ENCODE measurements at regions not wholly inside any gene's neighbourhood (a gene's known extent, or its start where the extent isn't known, plus 50 kb on each side); places are given as distances from the start of the nearest gene placed in this dataset.

GRCh38 chr4:33606951-33607350 is 2637.4 kb downstream of the ARAP2 start:
- no peak for TF ChIP-seq CTCF (IDR thresholded peaks at IDR 0.05)
- no peaks in the 10 kb centered on the region for H3K79me2 ChIP-seq
- H2AFZ ChIP-seq: no peak overlapping the region
- no peak overlapping the region for H3K27ac ChIP-seq
- no peaks in the 10 kb centered on the region for H3K4me1 ChIP-seq
- H3K4me2 ChIP-seq (ENCODE audit: low read length): no peak overlapping the region
- H3K9me3 ChIP-seq (ENCODE audit: control insufficient read depth, low read length): no peaks in the 10 kb centered on the region
- no peaks in the 10 kb centered on the region for H3K27me3 ChIP-seq (ENCODE audit: control insufficient read depth, insufficient read depth, low read length)
- no peak overlapping the region for H3K4me3 ChIP-seq (ENCODE audit: low read depth, low read length)
- H3K9ac ChIP-seq: no peak overlapping the region
- H3K36me3 ChIP-seq (ENCODE audit: control insufficient read depth, insufficient read depth, low read length): no peaks in the 10 kb centered on the region

GRCh38 chr4:33616121-33616520 is 2628.2 kb downstream of the ARAP2 start:
- H3K27ac ChIP-seq: no peak overlapping the region
- H3K4me2 ChIP-seq (ENCODE audit: low read length): no peak overlapping the region
- H2AFZ ChIP-seq: no peak overlapping the region
- no peaks in the 10 kb centered on the region for H3K4me1 ChIP-seq
- no peaks in the 10 kb centered on the region for H3K27me3 ChIP-seq (ENCODE audit: control insufficient read depth, insufficient read depth, low read length)
- H3K4me3 ChIP-seq (ENCODE audit: low read depth, low read length): no peak overlapping the region
- no peaks in the 10 kb centered on the region for H3K79me2 ChIP-seq
- TF ChIP-seq CTCF (IDR thresholded peaks at IDR 0.05): no peak
- no peaks in the 10 kb centered on the region for H3K36me3 ChIP-seq (ENCODE audit: control insufficient read depth, insufficient read depth, low read length)
- H3K9me3 ChIP-seq (ENCODE audit: control insufficient read depth, low read length): no peaks in the 10 kb centered on the region
- no peak overlapping the region for H3K9ac ChIP-seq

GRCh38 chr4:33625748-33626147 is 2618.6 kb downstream of the ARAP2 start:
- Histone ChIP-seq H3K79me2 (no peaks in the 10 kb centered on the region), H3K9ac (no peak overlapping the region), H3K4me1 (no peaks in the 10 kb centered on the region), H3K9me3 (ENCODE audit: control insufficient read depth, low read length) (no peaks in the 10 kb centered on the region), H3K4me3 (ENCODE audit: low read depth, low read length) (no peak overlapping the region), H3K27me3 (ENCODE audit: control insufficient read depth, insufficient read depth, low read length) (no peaks in the 10 kb centered on the region), H3K27ac (no peak overlapping the region), H2AFZ (no peak overlapping the region), H3K4me2 (ENCODE audit: low read length) (no peak overlapping the region), H3K36me3 (ENCODE audit: control insufficient read depth, insufficient read depth, low read length) (no peaks in the 10 kb centered on the region)
- no peak for TF ChIP-seq CTCF (IDR thresholded peaks at IDR 0.05)

- H3K9ac ChIP-seq: no peak overlapping the region
- H3K27ac ChIP-seq: no peak overlapping the region
- TF ChIP-seq CTCF (IDR thresholded peaks at IDR 0.05): no peak
- no peaks in the 10 kb centered on the region for H3K4me1 ChIP-seq
- no peaks in the 10 kb centered on the region for H3K27me3 ChIP-seq (ENCODE audit: control insufficient read depth, insufficient read depth, low read length)
- no peak overlapping the region for H3K4me3 ChIP-seq (ENCODE audit: low read depth, low read length)
- no peaks in the 10 kb centered on the region for H3K79me2 ChIP-seq
- H3K36me3 ChIP-seq (ENCODE audit: control insufficient read depth, insufficient read depth, low read length): no peaks in the 10 kb centered on the region
- no peaks in the 10 kb centered on the region for H3K9me3 ChIP-seq (ENCODE audit: control insufficient read depth, low read length)
- no peak overlapping the region for H2AFZ ChIP-seq
- H3K4me2 ChIP-seq (ENCODE audit: low read length): no peak overlapping the region
Measured at GRCh38 chr4:33626221-33626620, 2618.1 kb downstream of the ARAP2 start.

GRCh38 chr4:33628296-33628695 is 2616.0 kb downstream of the ARAP2 start:
- Histone ChIP-seq H3K4me2 (ENCODE audit: low read length) (no peak overlapping the region), H3K79me2 (no peaks in the 10 kb centered on the region), H3K4me1 (no peaks in the 10 kb centered on the region), H3K4me3 (ENCODE audit: low read depth, low read length) (no peak overlapping the region), H3K27me3 (ENCODE audit: control insufficient read depth, insufficient read depth, low read length) (no peaks in the 10 kb centered on the region), H2AFZ (no peak overlapping the region), H3K9ac (no peak overlapping the region), H3K9me3 (ENCODE audit: control insufficient read depth, low read length) (no peaks in the 10 kb centered on the region), H3K36me3 (ENCODE audit: control insufficient read depth, insufficient read depth, low read length) (no peaks in the 10 kb centered on the region), H3K27ac (no peak overlapping the region)
- no peak for TF ChIP-seq CTCF (IDR thresholded peaks at IDR 0.05)
